ENCODE measurements at regions not wholly inside any gene's neighbourhood (a gene's known extent, or its start where the extent isn't known, plus 50 kb on each side); places are given as distances from the start of the nearest gene placed in this dataset.
"Not testable (repeated sequence)": the region's sequence is repeated elsewhere in the genome, so short reads cannot be mapped to it uniquely, and the experiment has no call there.

GRCh38 chr17:64800987-64801386 lies 118.3 kb downstream of the LRRC37A3 start:
- Mint-ChIP-seq H3K4me1 (ENCODE audit: low read depth) (peaks cover 11% of the 10 kb centered on the region), H3K36me3 (ENCODE audit: low read depth) (peaks cover 89% of the 10 kb centered on the region)
- intact Hi-C loops (cut with micrococcal nuclease); H3K9me3 Mint-ChIP-seq; H3K27ac Mint-ChIP-seq; H3K4me3 Mint-ChIP-seq; H3K27me3 Mint-ChIP-seq: not testable (repeated sequence)

GRCh38 chr17:64800361-64800895 lies 118.8 kb downstream of the LRRC37A3 start:
- H3K4me3 Mint-ChIP-seq; H3K27ac Mint-ChIP-seq; intact Hi-C loops (cut with micrococcal nuclease); H3K27me3 Mint-ChIP-seq; H3K9me3 Mint-ChIP-seq: not testable (repeated sequence)
- peaks cover 13% of the 10 kb centered on the region for H3K4me1 Mint-ChIP-seq (ENCODE audit: low read depth)
- peaks cover 89% of the 10 kb centered on the region for H3K36me3 Mint-ChIP-seq (ENCODE audit: low read depth)

GRCh38 chr17:64799543-64800188 lies 119.6 kb downstream of the LRRC37A3 start:
- H3K4me3 Mint-ChIP-seq; intact Hi-C loops (cut with micrococcal nuclease); H3K27ac Mint-ChIP-seq; H3K27me3 Mint-ChIP-seq; H3K9me3 Mint-ChIP-seq: not testable (repeated sequence)
- Mint-ChIP-seq H3K36me3 (ENCODE audit: low read depth) (peaks cover 89% of the 10 kb centered on the region), H3K4me1 (ENCODE audit: low read depth) (peaks cover 19% of the 10 kb centered on the region)

GRCh38 chr17:64798961-64799360 lies 120.3 kb downstream of the LRRC37A3 start:
- Mint-ChIP-seq H3K36me3 (ENCODE audit: low read depth) (peaks cover 89% of the 10 kb centered on the region), H3K4me1 (ENCODE audit: low read depth) (peaks cover 26% of the 10 kb centered on the region)
- H3K4me3 Mint-ChIP-seq; H3K9me3 Mint-ChIP-seq; intact Hi-C loops (cut with micrococcal nuclease); H3K27ac Mint-ChIP-seq; H3K27me3 Mint-ChIP-seq: not testable (repeated sequence)

GRCh38 chr17:64798489-64798790 lies 120.8 kb downstream of the LRRC37A3 start:
- H3K9me3 Mint-ChIP-seq; intact Hi-C loops (cut with micrococcal nuclease); H3K4me3 Mint-ChIP-seq; H3K27me3 Mint-ChIP-seq; H3K27ac Mint-ChIP-seq: not testable (repeated sequence)
- Mint-ChIP-seq H3K36me3 (ENCODE audit: low read depth) (peaks cover 89% of the 10 kb centered on the region), H3K4me1 (ENCODE audit: low read depth) (peaks cover 29% of the 10 kb centered on the region)

GRCh38 chr17:64797746-64798488 lies 121.4 kb downstream of the LRRC37A3 start:
- intact Hi-C loops (cut with micrococcal nuclease); H3K4me3 Mint-ChIP-seq; H3K27ac Mint-ChIP-seq; H3K9me3 Mint-ChIP-seq; H3K27me3 Mint-ChIP-seq: not testable (repeated sequence)
- Mint-ChIP-seq H3K4me1 (ENCODE audit: low read depth) (peaks cover 33% of the 10 kb centered on the region), H3K36me3 (ENCODE audit: low read depth) (peaks cover 86% of the 10 kb centered on the region)

- intact Hi-C loops (cut with micrococcal nuclease); H3K27ac Mint-ChIP-seq; H3K4me3 Mint-ChIP-seq; H3K27me3 Mint-ChIP-seq; H3K9me3 Mint-ChIP-seq: not testable (repeated sequence)
- H3K36me3 Mint-ChIP-seq (ENCODE audit: low read depth): peaks cover 86% of the 10 kb centered on the region
- H3K4me1 Mint-ChIP-seq (ENCODE audit: low read depth): peaks cover 52% of the 10 kb centered on the region
Measured at GRCh38 chr17:64795342-64795741, 123.9 kb downstream of the LRRC37A3 start.

- Mint-ChIP-seq H3K4me1 (ENCODE audit: low read depth) (peaks cover 52% of the 10 kb centered on the region), H3K36me3 (ENCODE audit: low read depth) (peaks cover 85% of the 10 kb centered on the region)
- intact Hi-C loops (cut with micrococcal nuclease); H3K4me3 Mint-ChIP-seq; H3K27ac Mint-ChIP-seq; H3K9me3 Mint-ChIP-seq; H3K27me3 Mint-ChIP-seq: not testable (repeated sequence)
Measured at GRCh38 chr17:64794548-64795274, 124.6 kb downstream of the LRRC37A3 start.

GRCh38 chr17:64794113-64794512 lies 125.2 kb downstream of the LRRC37A3 start:
- intact Hi-C loops (cut with micrococcal nuclease); H3K4me3 Mint-ChIP-seq; H3K9me3 Mint-ChIP-seq; H3K27ac Mint-ChIP-seq; H3K27me3 Mint-ChIP-seq: not testable (repeated sequence)
- H3K36me3 Mint-ChIP-seq (ENCODE audit: low read depth): peaks cover 84% of the 10 kb centered on the region
- H3K4me1 Mint-ChIP-seq (ENCODE audit: low read depth): peaks cover 52% of the 10 kb centered on the region

- peaks cover 93% of the 10 kb centered on the region for H3K36me3 Mint-ChIP-seq (ENCODE audit: low read depth)
- H3K9me3 Mint-ChIP-seq; H3K27me3 Mint-ChIP-seq; H3K27ac Mint-ChIP-seq; intact Hi-C loops (cut with micrococcal nuclease); H3K4me3 Mint-ChIP-seq: not testable (repeated sequence)
- H3K4me1 Mint-ChIP-seq (ENCODE audit: low read depth): peaks cover 52% of the 10 kb centered on the region
Measured at GRCh38 chr17:64792793-64793575, 126.3 kb downstream of the LRRC37A3 start.

GRCh38 chr17:64792276-64792675 lies 127.0 kb downstream of the LRRC37A3 start:
- Mint-ChIP-seq H3K36me3 (ENCODE audit: low read depth) (peaks cover 94% of the 10 kb centered on the region), H3K4me1 (ENCODE audit: low read depth) (peaks cover 52% of the 10 kb centered on the region)
- H3K9me3 Mint-ChIP-seq; H3K27me3 Mint-ChIP-seq; intact Hi-C loops (cut with micrococcal nuclease); H3K4me3 Mint-ChIP-seq; H3K27ac Mint-ChIP-seq: not testable (repeated sequence)

GRCh38 chr17:64791691-64792090 lies 127.6 kb downstream of the LRRC37A3 start:
- intact Hi-C loops (cut with micrococcal nuclease); H3K4me3 Mint-ChIP-seq; H3K9me3 Mint-ChIP-seq; H3K27ac Mint-ChIP-seq; H3K27me3 Mint-ChIP-seq: not testable (repeated sequence)
- peaks cover 49% of the 10 kb centered on the region for H3K4me1 Mint-ChIP-seq (ENCODE audit: low read depth)
- H3K36me3 Mint-ChIP-seq (ENCODE audit: low read depth): peaks cover 94% of the 10 kb centered on the region

- H3K36me3 Mint-ChIP-seq (ENCODE audit: low read depth): peaks cover 94% of the 10 kb centered on the region
- H3K4me3 Mint-ChIP-seq; H3K27ac Mint-ChIP-seq; H3K9me3 Mint-ChIP-seq; H3K27me3 Mint-ChIP-seq; intact Hi-C loops (cut with micrococcal nuclease): not testable (repeated sequence)
- peaks cover 44% of the 10 kb centered on the region for H3K4me1 Mint-ChIP-seq (ENCODE audit: low read depth)
Measured at GRCh38 chr17:64791226-64791625, 128.1 kb downstream of the LRRC37A3 start.

GRCh38 chr17:64790690-64791089 lies 128.6 kb upstream of the SMURF2 start:
- H3K27ac Mint-ChIP-seq; intact Hi-C loops (cut with micrococcal nuclease): not testable (repeated sequence)
- peaks cover 94% of the 10 kb centered on the region for H3K36me3 Mint-ChIP-seq (ENCODE audit: low read depth)

More at GRCh38 chr17:64790690-64791089, 128.6 kb upstream of the SMURF2 start:
- H3K9me3 Mint-ChIP-seq, H3K27me3 Mint-ChIP-seq, H3K4me3 Mint-ChIP-seq: not testable (repeated sequence)
- peaks cover 40% of the 10 kb centered on the region for H3K4me1 Mint-ChIP-seq (ENCODE audit: low read depth)

Measured in dendritic cell treated with granulocyte-macrophage colony-stimulating factor and Interleukin-4, amounts not matched to agents 40 ng/mL and 50 ng/mL, for 4 days (primary cell).